ENCODE measurements at regions not wholly inside any gene's neighbourhood (a gene's known extent, or its start where the extent isn't known, plus 50 kb on each side); places are given as distances from the start of the nearest gene placed in this dataset.

DNA sequence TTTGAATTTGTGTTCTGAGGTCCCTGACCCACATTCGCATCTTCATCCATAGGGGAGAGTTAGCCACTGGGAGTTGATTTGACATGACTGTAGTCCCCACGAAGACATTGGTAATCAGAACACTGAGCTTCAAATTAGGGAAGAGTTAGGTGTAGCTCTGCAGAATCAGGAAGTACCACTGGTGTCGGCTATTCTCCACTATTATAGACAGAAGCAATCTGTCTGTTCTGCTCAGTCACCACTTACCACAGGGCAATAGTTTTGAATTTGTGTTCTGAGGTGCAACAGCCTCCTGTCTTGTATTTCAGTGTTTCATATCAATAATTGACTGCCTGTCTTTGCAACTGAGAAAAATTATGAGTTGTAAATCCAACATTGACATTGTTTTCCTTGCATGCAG, 407.6 kb downstream of the LRFN5 start:
- H3K27me3 ChIP-seq (ENCODE audit: control insufficient read depth, insufficient read depth, low read length) = no peaks in the 10 kb centered on the region
- H3K79me2 ChIP-seq (ENCODE audit: control insufficient read depth, insufficient read depth, low read length) = no peaks in the 10 kb centered on the region
- no peak overlapping the region for H3K4me3 ChIP-seq (replicated peaks in 1 of 4; ENCODE audit: control extremely low read depth in 1 of 4, insufficient read depth in 1 of 4, low read depth in 3 of 4, low read length in 4 of 4)
- no peak overlapping the region for H2AFZ ChIP-seq (ENCODE audit: low read length)
- H3K9me3 ChIP-seq (ENCODE audit: control insufficient read depth, insufficient read depth, low read depth, low read length) = no peaks in the 10 kb centered on the region
- no peaks in the 10 kb centered on the region for H3K36me3 ChIP-seq (ENCODE audit: control insufficient read depth, insufficient read depth, low read length)
- no peaks in the 10 kb centered on the region for H4K20me1 ChIP-seq (ENCODE audit: control insufficient read depth, extremely low read depth, insufficient read depth, low read length)
- TF ChIP-seq, protein P1, sequence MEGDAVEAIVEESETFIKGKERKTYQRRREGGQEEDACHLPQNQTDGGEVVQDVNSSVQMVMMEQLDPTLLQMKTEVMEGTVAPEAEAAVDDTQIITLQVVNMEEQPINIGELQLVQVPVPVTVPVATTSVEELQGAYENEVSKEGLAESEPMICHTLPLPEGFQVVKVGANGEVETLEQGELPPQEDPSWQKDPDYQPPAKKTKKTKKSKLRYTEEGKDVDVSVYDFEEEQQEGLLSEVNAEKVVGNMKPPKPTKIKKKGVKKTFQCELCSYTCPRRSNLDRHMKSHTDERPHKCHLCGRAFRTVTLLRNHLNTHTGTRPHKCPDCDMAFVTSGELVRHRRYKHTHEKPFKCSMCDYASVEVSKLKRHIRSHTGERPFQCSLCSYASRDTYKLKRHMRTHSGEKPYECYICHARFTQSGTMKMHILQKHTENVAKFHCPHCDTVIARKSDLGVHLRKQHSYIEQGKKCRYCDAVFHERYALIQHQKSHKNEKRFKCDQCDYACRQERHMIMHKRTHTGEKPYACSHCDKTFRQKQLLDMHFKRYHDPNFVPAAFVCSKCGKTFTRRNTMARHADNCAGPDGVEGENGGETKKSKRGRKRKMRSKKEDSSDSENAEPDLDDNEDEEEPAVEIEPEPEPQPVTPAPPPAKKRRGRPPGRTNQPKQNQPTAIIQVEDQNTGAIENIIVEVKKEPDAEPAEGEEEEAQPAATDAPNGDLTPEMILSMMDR (conservative IDR thresholded peaks at IDR 0.05 in 1 of 2, IDR thresholded peaks at IDR 0.05 in 1 of 2; ENCODE audit: low read depth in 1 of 2, low read length in 2 of 2) = no peak
- TF ChIP-seq EZH2 (IDR thresholded peaks at IDR 0.05; ENCODE audit: low read length, missing control alignments) = no peak
- H3K4me1 ChIP-seq (ENCODE audit: control insufficient read depth, extremely low read depth, insufficient read depth, low read length) = no peaks in the 10 kb centered on the region
- H3K4me2 ChIP-seq (ENCODE audit: extremely low read depth, insufficient read depth, low read length) = no peak overlapping the region
- no peak overlapping the region for H3K27ac ChIP-seq (ENCODE audit: insufficient read depth, low read length)
- H3K9ac ChIP-seq (ENCODE audit: insufficient read depth, low read length) = no peak overlapping the region
- DNase-seq (ENCODE audit: low read depth in 2 of 2) = no peak

DNA sequence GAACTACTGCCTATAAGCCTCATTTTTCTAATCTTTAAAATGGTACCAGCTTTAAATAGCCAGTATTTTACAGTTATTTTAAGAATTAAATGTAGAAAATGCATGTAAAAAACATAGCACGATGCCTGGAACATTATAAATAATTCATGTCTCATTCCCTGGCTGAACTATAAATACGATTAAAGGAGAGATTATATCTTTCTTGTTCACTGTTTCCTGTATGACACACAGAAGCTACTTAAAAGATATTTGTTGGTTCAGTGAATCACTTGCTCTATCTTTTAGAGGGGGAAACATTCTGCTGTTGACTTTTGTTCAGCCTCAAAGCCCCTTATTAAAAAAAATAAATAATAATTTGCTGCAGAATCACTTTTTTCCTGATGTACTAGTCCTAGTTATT, 406.9 kb downstream of the LRFN5 start:
- no peak overlapping the region for H2AFZ ChIP-seq (ENCODE audit: low read length)
- peak in 1 of 2 donors; percentile 17 for DNase-seq (ENCODE audit: low read depth in 2 of 2)
- H3K9ac ChIP-seq (ENCODE audit: insufficient read depth, low read length) = no peak overlapping the region
- TF ChIP-seq EZH2 (IDR thresholded peaks at IDR 0.05; ENCODE audit: low read length, missing control alignments) = no peak
- TF ChIP-seq, protein P1 (conservative IDR thresholded peaks at IDR 0.05 in 1 of 2, IDR thresholded peaks at IDR 0.05 in 1 of 2; ENCODE audit: low read depth in 1 of 2, low read length in 2 of 2) = no peak
- H3K27ac ChIP-seq (ENCODE audit: insufficient read depth, low read length) = no peak overlapping the region
- no peaks in the 10 kb centered on the region for H4K20me1 ChIP-seq (ENCODE audit: control insufficient read depth, extremely low read depth, insufficient read depth, low read length)
- no peaks in the 10 kb centered on the region for H3K9me3 ChIP-seq (ENCODE audit: control insufficient read depth, insufficient read depth, low read depth, low read length)
- no peaks in the 10 kb centered on the region for H3K4me1 ChIP-seq (ENCODE audit: control insufficient read depth, extremely low read depth, insufficient read depth, low read length)
- no peak overlapping the region for H3K4me2 ChIP-seq (ENCODE audit: extremely low read depth, insufficient read depth, low read length)
- no peaks in the 10 kb centered on the region for H3K79me2 ChIP-seq (ENCODE audit: control insufficient read depth, insufficient read depth, low read length)
- no peak overlapping the region for H3K4me3 ChIP-seq (replicated peaks in 1 of 4; ENCODE audit: control extremely low read depth in 1 of 4, insufficient read depth in 1 of 4, low read depth in 3 of 4, low read length in 4 of 4)
- no peaks in the 10 kb centered on the region for H3K27me3 ChIP-seq (ENCODE audit: control insufficient read depth, insufficient read depth, low read length)
- H3K36me3 ChIP-seq (ENCODE audit: control insufficient read depth, insufficient read depth, low read length) = no peaks in the 10 kb centered on the region

DNA sequence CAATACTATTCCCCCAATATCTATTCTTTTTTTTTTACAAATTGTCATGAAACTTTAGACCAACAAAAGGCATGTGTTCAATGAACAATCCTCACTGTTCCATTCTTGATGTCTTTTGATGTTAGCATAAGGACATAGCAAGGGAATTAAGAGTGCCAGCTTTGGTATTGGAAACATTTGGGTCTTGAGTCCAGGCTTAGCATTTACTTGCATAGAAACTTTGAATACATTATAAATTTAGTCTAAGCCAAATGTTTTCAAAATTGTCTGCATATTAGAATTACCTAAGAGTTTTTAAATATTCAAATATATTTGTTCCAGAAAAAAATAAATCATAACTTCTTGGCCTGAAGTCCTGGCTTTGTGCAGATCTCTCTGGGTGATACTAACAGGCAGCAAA, 406.5 kb downstream of the LRFN5 start:
- TF ChIP-seq EZH2 (IDR thresholded peaks at IDR 0.05; ENCODE audit: low read length, missing control alignments) = no peak
- TF ChIP-seq, protein P1 (conservative IDR thresholded peaks at IDR 0.05 in 1 of 2, IDR thresholded peaks at IDR 0.05 in 1 of 2; ENCODE audit: low read depth in 1 of 2, low read length in 2 of 2) = no peak
- no peak for DNase-seq (ENCODE audit: low read depth in 2 of 2)
- H4K20me1 ChIP-seq (ENCODE audit: control insufficient read depth, extremely low read depth, insufficient read depth, low read length) = no peaks in the 10 kb centered on the region

More for the DNA sequence above, 406.5 kb downstream of the LRFN5 start:
- H3K4me1 ChIP-seq (ENCODE audit: control insufficient read depth, extremely low read depth, insufficient read depth, low read length) = no peaks in the 10 kb centered on the region
- no peaks in the 10 kb centered on the region for H3K27me3 ChIP-seq (ENCODE audit: control insufficient read depth, insufficient read depth, low read length)
- H3K79me2 ChIP-seq (ENCODE audit: control insufficient read depth, insufficient read depth, low read length) = no peaks in the 10 kb centered on the region
- no peak overlapping the region for H3K27ac ChIP-seq (ENCODE audit: insufficient read depth, low read length)
- no peak overlapping the region for H2AFZ ChIP-seq (ENCODE audit: low read length)
- no peak overlapping the region for H3K4me3 ChIP-seq (replicated peaks in 1 of 4; ENCODE audit: control extremely low read depth in 1 of 4, insufficient read depth in 1 of 4, low read depth in 3 of 4, low read length in 4 of 4)
- no peak overlapping the region for H3K4me2 ChIP-seq (ENCODE audit: extremely low read depth, insufficient read depth, low read length)
- H3K9ac ChIP-seq (ENCODE audit: insufficient read depth, low read length) = no peak overlapping the region
- no peaks in the 10 kb centered on the region for H3K36me3 ChIP-seq (ENCODE audit: control insufficient read depth, insufficient read depth, low read length)
- no peaks in the 10 kb centered on the region for H3K9me3 ChIP-seq (ENCODE audit: control insufficient read depth, insufficient read depth, low read depth, low read length)
